Endodermal cell (in vitro differentiated cells): ENCODE measurements at regions not wholly inside any gene's neighbourhood (a gene's known extent, or its start where the extent isn't known, plus 50 kb on each side); places are given as distances from the start of the nearest gene placed in this dataset.
A peak's percentile ranks its signal among the peaks of the same experiment; 100 is the strongest.

Experiments
- DNase-seq: peaks from one replicate; pipeline ENCODE4 v3.0.0-alpha.2; 2017
- H3K27ac ChIP-seq: 2 replicates; pipeline ENCODE4 v1.5.1; 2013; ENCODE audit warnings: mild to moderate bottlenecking, low read depth, low read length, moderate library complexity
- H3K27me3 ChIP-seq: 2 replicates; pipeline ENCODE4 v1.6.1; 2013; ENCODE audit warnings: mild to moderate bottlenecking, low read length, moderate library complexity; ENCODE audit not compliant: insufficient read depth, control insufficient read depth, poor library complexity, severe bottlenecking
- H3K36me3 ChIP-seq: 2 replicates; pipeline ENCODE4 v1.7.0; 2013; ENCODE audit warnings: mild to moderate bottlenecking, low read length, moderate library complexity; ENCODE audit not compliant: control insufficient read depth, insufficient read depth
- H3K4me1 ChIP-seq: one replicate; pipeline ENCODE4 v1.7.0; 2013; ENCODE audit warnings: low read length; ENCODE audit not compliant: control insufficient read depth, insufficient read depth
- H3K4me3 ChIP-seq: 2 replicates; pipeline ENCODE4 v1.5.1; 2013; ENCODE audit warnings: mild to moderate bottlenecking, low read length, moderate library complexity
- H3K9ac ChIP-seq: 2 replicates; pipeline ENCODE4 v1.6.1; 2013; ENCODE audit warnings: mild to moderate bottlenecking, low read length, moderate library complexity; ENCODE audit not compliant: poor library complexity, severe bottlenecking; ENCODE audit errors: extremely low read depth
- H3K9me3 ChIP-seq: 2 replicates; pipeline ENCODE4 v1.6.1; 2013; ENCODE audit warnings: mild to moderate bottlenecking, low read length, moderate library complexity; ENCODE audit not compliant: control insufficient read depth
- H3K27ac Mint-ChIP-seq: 2 replicates; pipeline ENCODE4 v1.8.0; 2020; ENCODE audit warnings: mixed read lengths
- H3K27me3 Mint-ChIP-seq: 2 replicates; pipeline ENCODE4 v1.8.0; 2021; ENCODE audit warnings: mild to moderate bottlenecking, mixed read lengths; ENCODE audit not compliant: insufficient read depth
- H3K36me3 Mint-ChIP-seq: 2 replicates; pipeline ENCODE4 v1.8.0; 2020; ENCODE audit warnings: low read depth, mixed read lengths
- H3K4me1 Mint-ChIP-seq: 2 replicates; pipeline ENCODE4 v1.8.0; 2020; ENCODE audit warnings: mixed read lengths
- H3K4me3 Mint-ChIP-seq: 2 replicates; pipeline ENCODE4 v1.8.0; 2020; ENCODE audit warnings: mild to moderate bottlenecking, moderate library complexity, mixed read lengths
- H3K9me3 Mint-ChIP-seq: 2 replicates; pipeline ENCODE4 v1.8.0; 2020; ENCODE audit warnings: mild to moderate bottlenecking, mixed read lengths
- WGBS, 2 experiments: methylation state at CpG; one replicate each; pipeline versions ENCODE4 v1.1.5 to v1.1.7; 2013; ENCODE audit warnings: missing lambda C conversion rate in 2 of 2, mixed read lengths in 1 of 2; ENCODE audit not compliant: insufficient coverage in 1 of 2, insufficient read length in 1 of 2; 5-methylcytosine and 5-hydroxymethylcytosine counted together
- TF ChIP-seq, protein P1 (sequence below): fragments of 200-600 bp; sonication (generic); conservative IDR thresholded peaks from 2 replicates; pipeline ENCODE4 v1.5.0; 2021; ENCODE audit warnings: antibody characterized with exemption, mild to moderate bottlenecking

DNA sequence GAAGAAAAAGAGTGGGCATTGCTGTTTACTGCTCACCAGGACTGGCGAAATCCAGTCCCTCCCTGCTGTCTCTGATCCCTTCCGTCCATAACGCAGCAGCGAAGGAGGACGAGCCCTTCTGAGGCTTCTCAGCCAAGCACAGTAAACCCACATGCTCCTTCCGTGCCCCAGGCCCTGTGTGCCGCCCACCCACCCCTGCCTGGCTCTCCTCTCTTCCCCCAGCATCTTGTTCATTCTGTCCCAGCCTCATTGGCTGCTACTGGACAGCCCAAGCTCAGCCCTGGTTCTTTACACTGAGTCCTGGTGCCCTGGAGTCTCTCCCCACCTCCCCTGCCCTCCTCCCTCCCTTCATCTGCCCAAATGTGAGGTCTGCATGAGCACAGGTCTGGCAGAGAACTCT lies 559.7 kb downstream of the BRD1 start:
- Mint-ChIP-seq H3K4me3 (no peak overlapping the region), H3K27ac (no peak overlapping the region), H3K27me3 (peaks cover 21% of the 10 kb centered on the region), H3K9me3 (no peaks in the 10 kb centered on the region), H3K36me3 (peaks cover 1% of the 10 kb centered on the region), H3K4me1 (peaks cover 34% of the 10 kb centered on the region)
- peak; percentile 58 for DNase-seq
- TF ChIP-seq, protein P1, sequence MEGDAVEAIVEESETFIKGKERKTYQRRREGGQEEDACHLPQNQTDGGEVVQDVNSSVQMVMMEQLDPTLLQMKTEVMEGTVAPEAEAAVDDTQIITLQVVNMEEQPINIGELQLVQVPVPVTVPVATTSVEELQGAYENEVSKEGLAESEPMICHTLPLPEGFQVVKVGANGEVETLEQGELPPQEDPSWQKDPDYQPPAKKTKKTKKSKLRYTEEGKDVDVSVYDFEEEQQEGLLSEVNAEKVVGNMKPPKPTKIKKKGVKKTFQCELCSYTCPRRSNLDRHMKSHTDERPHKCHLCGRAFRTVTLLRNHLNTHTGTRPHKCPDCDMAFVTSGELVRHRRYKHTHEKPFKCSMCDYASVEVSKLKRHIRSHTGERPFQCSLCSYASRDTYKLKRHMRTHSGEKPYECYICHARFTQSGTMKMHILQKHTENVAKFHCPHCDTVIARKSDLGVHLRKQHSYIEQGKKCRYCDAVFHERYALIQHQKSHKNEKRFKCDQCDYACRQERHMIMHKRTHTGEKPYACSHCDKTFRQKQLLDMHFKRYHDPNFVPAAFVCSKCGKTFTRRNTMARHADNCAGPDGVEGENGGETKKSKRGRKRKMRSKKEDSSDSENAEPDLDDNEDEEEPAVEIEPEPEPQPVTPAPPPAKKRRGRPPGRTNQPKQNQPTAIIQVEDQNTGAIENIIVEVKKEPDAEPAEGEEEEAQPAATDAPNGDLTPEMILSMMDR, result no peak
- Histone ChIP-seq H3K36me3 (no peaks in the 10 kb centered on the region), H3K9ac (no peak overlapping the region), H3K9me3 (no peaks in the 10 kb centered on the region), H3K4me1 (no peaks in the 10 kb centered on the region), H3K27ac (no peak overlapping the region), H3K4me3 (no peak overlapping the region), H3K27me3 (no peaks in the 10 kb centered on the region)
- 65 to 69% methylated on average over 7 of the region's 7 CpGs for WGBS, 2 experiments

DNA sequence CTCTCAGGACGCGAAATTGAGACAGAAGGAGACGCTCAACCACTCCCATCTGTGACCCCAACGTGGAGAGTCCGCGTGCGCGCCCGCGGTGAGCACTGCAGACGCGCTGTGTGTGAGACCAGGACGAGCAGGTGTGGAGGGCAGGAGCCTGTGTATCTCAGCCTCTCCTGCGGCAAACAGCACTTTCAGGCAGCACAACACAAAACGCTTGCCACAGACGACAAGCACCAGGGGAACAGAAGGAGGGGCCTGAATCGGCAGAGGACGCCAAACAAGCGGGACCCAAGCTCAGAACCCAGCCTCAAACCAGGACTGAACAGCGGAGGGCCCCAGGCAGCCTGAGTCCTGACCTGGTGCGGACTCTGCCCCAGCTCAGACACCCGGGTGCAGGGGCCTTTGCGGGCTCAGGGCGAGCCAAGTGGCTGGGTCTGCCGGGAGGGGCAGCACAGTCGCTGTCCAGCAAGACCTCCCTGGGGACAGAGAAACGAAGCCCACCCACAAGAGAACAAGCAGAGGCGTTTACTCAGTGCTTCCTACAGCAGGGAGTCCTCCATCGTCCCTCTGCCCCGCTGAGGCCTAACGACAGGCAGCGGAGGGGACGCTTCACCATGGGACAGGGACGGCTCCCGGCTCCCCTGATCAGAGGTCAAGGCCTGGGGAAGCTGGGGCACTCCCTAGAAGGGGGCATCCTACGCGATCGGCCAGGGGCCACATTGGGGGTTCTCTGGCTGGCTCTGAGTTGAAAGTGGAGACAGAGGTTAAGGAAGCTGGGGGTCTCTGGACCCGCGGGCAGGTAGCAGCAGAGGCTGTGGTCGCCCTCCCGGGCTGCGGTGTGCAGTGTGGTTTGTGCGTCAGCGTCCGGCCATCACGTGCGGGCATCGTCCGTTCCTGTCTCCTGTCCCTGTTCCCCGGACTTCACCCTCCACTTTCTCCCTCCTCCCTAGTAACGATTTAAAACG lies 560.8 kb downstream of the BRD1 start:
- Histone ChIP-seq H3K27ac (no peak overlapping the region), H3K4me3 (no peak overlapping the region), H3K27me3 (no peaks in the 10 kb centered on the region), H3K36me3 (no peaks in the 10 kb centered on the region), H3K4me1 (no peaks in the 10 kb centered on the region), H3K9ac (no peak overlapping the region), H3K9me3 (no peaks in the 10 kb centered on the region)
- peak; percentile 72 for DNase-seq
- Mint-ChIP-seq H3K9me3 (no peaks in the 10 kb centered on the region), H3K27ac (no peak overlapping the region), H3K4me1 (peaks cover 34% of the 10 kb centered on the region), H3K36me3 (peaks cover 1% of the 10 kb centered on the region), H3K27me3 (peaks cover 20% of the 10 kb centered on the region), H3K4me3 (no peak overlapping the region)
- TF ChIP-seq, protein P1, result no peak
- 82 to 83% methylated on average over 40 to 53 of the region's 53 CpGs for WGBS, 2 experiments

DNA sequence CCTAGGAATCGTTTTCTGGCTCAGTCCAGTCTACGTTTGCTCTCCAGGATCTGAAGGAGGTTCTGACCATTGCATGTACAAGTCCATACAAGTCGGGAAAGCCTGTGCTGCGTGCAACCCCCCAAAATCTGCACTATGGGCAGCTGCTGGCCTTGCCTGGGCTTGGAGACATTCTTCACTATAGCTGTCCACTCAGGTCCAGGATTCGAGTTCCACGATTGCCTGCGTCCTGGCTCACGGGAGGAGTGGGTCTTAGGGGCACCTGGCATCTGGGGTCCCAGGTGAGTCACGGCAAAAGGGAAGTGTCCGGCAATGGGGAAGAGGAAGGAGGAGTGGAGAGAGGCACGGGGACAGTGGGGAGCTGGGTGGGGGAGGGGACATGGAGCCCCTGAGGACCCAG lies 563.0 kb downstream of the BRD1 start:
- peaks cover 5% of the 10 kb centered on the region for H3K27me3 Mint-ChIP-seq
- no peak overlapping the region for H3K27ac Mint-ChIP-seq
- H3K9ac ChIP-seq, result no peak overlapping the region
- WGBS, 2 experiments, result 91 to 95% methylated on average over 11 of the region's 11 CpGs
- no peaks in the 10 kb centered on the region for H3K36me3 Mint-ChIP-seq
- H3K27ac ChIP-seq, result no peak overlapping the region
- peaks cover 27% of the 10 kb centered on the region for H3K4me1 Mint-ChIP-seq
- no peaks in the 10 kb centered on the region for H3K9me3 ChIP-seq
- TF ChIP-seq, protein P1, result no peak
- no peak overlapping the region for H3K4me3 Mint-ChIP-seq
- H3K4me1 ChIP-seq, result no peaks in the 10 kb centered on the region
- no peaks in the 10 kb centered on the region for H3K9me3 Mint-ChIP-seq
- H3K4me3 ChIP-seq, result no peak overlapping the region
- H3K36me3 ChIP-seq, result no peaks in the 10 kb centered on the region
- no peaks in the 10 kb centered on the region for H3K27me3 ChIP-seq
- DNase-seq, result no peak
